PC-9 (cell line): ENCODE measurements at regions not wholly inside any gene's neighbourhood (a gene's known extent, or its start where the extent isn't known, plus 50 kb on each side); places are given as distances from the start of the nearest gene placed in this dataset.

Experiments
- CTCF ChIP-seq: fragments of 200-600 bp; sonication (generic); conservative IDR thresholded peaks from 2 replicates; pipeline ENCODE4 v1.6.1; 2017; ENCODE audit warnings: mixed run types, antibody characterized with exemption, mild to moderate bottlenecking, moderate library complexity
- EZH2 ChIP-seq: fragments of 200-600 bp; sonication (generic); IDR thresholded peaks from 2 replicates; pipeline ENCODE4 v1.8.0; 2017; ENCODE audit warnings: antibody characterized with exemption, low read depth

- TF ChIP-seq CTCF (no peak), EZH2 (no peak)
These were observed 208.6 kb downstream of the PSAT1 start for GRCh38 chr9:78505546-78505945.
